Chondrocyte (in vitro differentiated cells): ENCODE measurements at regions not wholly inside any gene's neighbourhood (a gene's known extent, or its start where the extent isn't known, plus 50 kb on each side); places are given as distances from the start of the nearest gene placed in this dataset.
"Not testable (repeated sequence)": the region's sequence is repeated elsewhere in the genome, so short reads cannot be mapped to it uniquely, and the experiment has no call there.

Experiments
- DNase-seq: peaks from one replicate; pipeline ENCODE4 v3.0.0; 2021; ENCODE audit warnings: mixed read lengths, low spot score
- H3K27ac Mint-ChIP-seq: one replicate; pipeline ENCODE4 v1.8.0; 2021; ENCODE audit warnings: mild to moderate bottlenecking, moderate library complexity, mixed read lengths; ENCODE audit not compliant: unreplicated experiment
- H3K27me3 Mint-ChIP-seq: 2 replicates; pipeline ENCODE4 v1.8.0; 2021; ENCODE audit warnings: low read depth, mixed read lengths
- H3K36me3 Mint-ChIP-seq: 2 replicates; pipeline ENCODE4 v1.8.0; 2021; ENCODE audit warnings: low read depth, mixed read lengths
- H3K4me1 Mint-ChIP-seq: 2 replicates; pipeline ENCODE4 v1.8.0; 2021; ENCODE audit warnings: low read depth, mild to moderate bottlenecking, mixed read lengths
- H3K4me3 Mint-ChIP-seq: one replicate; pipeline ENCODE4 v1.8.0; 2021; ENCODE audit warnings: mild to moderate bottlenecking, moderate library complexity, mixed read lengths; ENCODE audit not compliant: unreplicated experiment
- H3K9me3 Mint-ChIP-seq: 2 replicates; pipeline ENCODE4 v1.8.0; 2021; ENCODE audit warnings: low read depth, mixed read lengths
- TF ChIP-seq, protein P1 (sequence below): fragments of 200-600 bp; sonication (generic); IDR thresholded peaks from 2 replicates; pipeline ENCODE4 v1.5.0; 2021; ENCODE audit warnings: antibody characterized with exemption, mild to moderate bottlenecking, moderate library complexity

DNA sequence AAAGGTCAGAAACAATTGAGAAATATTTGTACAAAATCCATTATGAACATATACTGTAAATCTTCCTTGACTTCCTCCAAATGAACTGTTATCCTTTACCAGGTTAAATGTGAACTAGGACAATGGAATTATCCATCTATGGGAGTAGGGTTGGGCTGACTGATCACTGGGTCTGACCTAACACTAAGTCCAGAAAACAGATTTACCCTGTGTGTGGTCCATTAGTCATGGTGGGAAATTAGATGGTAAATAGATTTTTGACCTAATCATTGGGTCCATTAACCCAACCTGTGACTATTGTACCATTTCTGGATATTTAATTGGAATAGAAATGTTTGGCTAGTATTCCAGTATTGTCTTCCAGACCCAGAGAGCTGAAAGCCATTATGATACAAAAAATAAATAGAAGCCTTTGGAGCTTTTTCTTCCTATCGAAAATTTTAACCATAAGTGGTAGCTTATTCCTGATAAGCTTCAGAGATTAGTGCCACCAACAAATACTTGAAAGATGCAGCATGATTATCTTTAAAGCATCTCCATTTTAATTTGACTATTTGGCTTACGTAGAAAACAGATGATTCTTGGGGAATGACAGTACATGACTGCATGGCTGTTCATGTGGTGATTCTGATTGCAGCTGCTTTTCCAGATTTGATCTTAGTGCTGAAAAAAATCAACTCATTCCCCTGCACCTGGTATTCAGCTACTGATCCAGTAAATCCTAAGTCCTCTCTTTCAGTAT is 703.2 kb upstream of the FSHR start:
- H3K9me3 Mint-ChIP-seq, result no peaks in the 10 kb centered on the region
- no peaks in the 10 kb centered on the region for H3K27me3 Mint-ChIP-seq
- no peak overlapping the region for H3K4me3 Mint-ChIP-seq
- no peaks in the 10 kb centered on the region for H3K4me1 Mint-ChIP-seq
- H3K27ac Mint-ChIP-seq, result no peak overlapping the region
- H3K36me3 Mint-ChIP-seq, result no peaks in the 10 kb centered on the region
- TF ChIP-seq, protein P1, sequence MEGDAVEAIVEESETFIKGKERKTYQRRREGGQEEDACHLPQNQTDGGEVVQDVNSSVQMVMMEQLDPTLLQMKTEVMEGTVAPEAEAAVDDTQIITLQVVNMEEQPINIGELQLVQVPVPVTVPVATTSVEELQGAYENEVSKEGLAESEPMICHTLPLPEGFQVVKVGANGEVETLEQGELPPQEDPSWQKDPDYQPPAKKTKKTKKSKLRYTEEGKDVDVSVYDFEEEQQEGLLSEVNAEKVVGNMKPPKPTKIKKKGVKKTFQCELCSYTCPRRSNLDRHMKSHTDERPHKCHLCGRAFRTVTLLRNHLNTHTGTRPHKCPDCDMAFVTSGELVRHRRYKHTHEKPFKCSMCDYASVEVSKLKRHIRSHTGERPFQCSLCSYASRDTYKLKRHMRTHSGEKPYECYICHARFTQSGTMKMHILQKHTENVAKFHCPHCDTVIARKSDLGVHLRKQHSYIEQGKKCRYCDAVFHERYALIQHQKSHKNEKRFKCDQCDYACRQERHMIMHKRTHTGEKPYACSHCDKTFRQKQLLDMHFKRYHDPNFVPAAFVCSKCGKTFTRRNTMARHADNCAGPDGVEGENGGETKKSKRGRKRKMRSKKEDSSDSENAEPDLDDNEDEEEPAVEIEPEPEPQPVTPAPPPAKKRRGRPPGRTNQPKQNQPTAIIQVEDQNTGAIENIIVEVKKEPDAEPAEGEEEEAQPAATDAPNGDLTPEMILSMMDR, result no peak
- DNase-seq, result no peak

DNA sequence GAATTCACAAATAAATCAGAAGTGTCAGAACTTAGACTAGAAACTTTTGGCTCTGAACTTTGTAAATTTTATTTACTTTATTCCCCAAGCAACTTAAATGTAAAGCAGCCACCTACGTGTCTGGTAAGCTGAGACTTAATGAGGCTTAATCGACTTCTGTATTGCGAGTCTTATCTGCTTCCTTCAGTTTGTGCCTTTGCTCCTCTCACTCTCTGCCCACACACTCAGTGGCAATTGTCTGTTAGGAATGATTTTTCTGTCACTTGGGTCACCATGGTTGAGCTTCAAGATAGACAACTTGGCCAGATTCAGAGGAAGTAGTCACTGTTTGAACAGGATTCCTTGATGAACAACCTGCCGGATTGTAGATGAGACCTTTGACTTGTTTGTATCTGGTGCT is 691.4 kb upstream of the FSHR start:
- no peak overlapping the region for H3K27ac Mint-ChIP-seq
- no peak overlapping the region for H3K4me3 Mint-ChIP-seq
- peaks cover 6% of the 10 kb centered on the region for H3K9me3 Mint-ChIP-seq
- no peaks in the 10 kb centered on the region for H3K4me1 Mint-ChIP-seq
- no peak for DNase-seq
- H3K27me3 Mint-ChIP-seq, result peaks cover 5% of the 10 kb centered on the region
- H3K36me3 Mint-ChIP-seq, result no peaks in the 10 kb centered on the region
- TF ChIP-seq, protein P1, result no peak

DNA sequence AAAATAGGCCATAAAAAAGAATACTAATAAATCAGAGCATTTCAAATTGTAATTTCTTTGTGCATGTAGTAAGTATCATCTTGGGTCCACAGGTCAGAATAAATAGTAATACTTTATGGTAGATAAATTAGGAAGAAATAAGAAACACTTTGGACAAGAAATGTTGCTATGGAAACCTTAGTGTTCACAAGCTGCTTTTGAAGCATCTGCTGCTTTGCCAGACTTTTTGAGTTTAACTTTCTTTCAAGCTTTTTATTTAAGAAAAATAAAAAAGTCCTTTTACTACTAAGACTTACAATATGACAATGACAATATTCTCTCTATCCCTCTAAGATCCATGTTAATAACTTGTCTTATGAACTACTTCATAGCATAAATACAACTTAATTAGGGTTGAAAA is 690.7 kb upstream of the FSHR start:
- no peak for DNase-seq
- H3K4me3 Mint-ChIP-seq, result no peak overlapping the region
- no peaks in the 10 kb centered on the region for H3K4me1 Mint-ChIP-seq
- peaks cover 6% of the 10 kb centered on the region for H3K9me3 Mint-ChIP-seq
- no peaks in the 10 kb centered on the region for H3K27me3 Mint-ChIP-seq
- TF ChIP-seq, protein P1, result no peak
- no peak overlapping the region for H3K27ac Mint-ChIP-seq
- H3K36me3 Mint-ChIP-seq, result no peaks in the 10 kb centered on the region

DNA sequence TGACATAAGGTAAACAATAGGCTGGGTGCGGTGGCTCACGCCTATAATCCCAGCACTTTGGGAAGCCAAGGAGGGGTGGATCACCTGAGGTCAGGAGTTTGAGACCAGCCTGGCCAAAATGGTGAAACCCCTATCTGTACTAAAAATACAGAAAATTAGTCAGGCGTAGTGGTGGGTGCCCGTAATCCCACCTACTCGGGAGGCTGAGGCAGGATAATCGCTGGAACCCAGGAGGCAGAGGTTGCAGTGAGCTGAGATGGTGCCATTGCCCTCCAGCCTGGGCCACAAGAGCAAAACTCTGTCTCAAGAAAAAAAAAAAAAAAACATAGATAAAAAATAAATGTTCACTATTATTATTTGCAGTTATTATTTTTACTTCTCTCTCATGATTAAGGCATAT is 689.8 kb upstream of the FSHR start:
- DNase-seq, H3K4me1 Mint-ChIP-seq, H3K27me3 Mint-ChIP-seq, H3K4me3 Mint-ChIP-seq, H3K9me3 Mint-ChIP-seq, H3K27ac Mint-ChIP-seq, H3K36me3 Mint-ChIP-seq: not testable (repeated sequence)

DNA sequence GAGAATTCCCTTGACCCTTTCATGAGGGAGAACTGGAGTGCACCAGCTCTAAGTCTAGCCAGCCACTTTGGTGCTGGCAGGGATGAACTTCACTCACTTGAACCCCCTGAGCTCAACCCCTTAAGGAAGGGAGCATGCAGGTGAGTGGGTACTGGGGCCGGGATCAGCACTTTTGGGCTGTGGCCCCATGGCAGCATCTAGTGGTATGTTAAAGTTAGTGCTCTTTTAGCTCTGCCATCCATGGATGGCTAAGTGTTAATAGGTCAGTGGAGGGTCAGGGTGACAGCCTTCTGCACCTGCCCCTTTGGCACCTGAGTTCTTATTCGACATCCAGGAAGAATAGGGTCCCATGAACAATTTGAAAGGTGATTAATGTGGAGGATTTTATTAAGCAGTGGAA is 689.0 kb upstream of the FSHR start:
- H3K27me3 Mint-ChIP-seq, result no peaks in the 10 kb centered on the region
- DNase-seq, result no peak
- no peak overlapping the region for H3K4me3 Mint-ChIP-seq
- H3K9me3 Mint-ChIP-seq, result peaks cover 6% of the 10 kb centered on the region
- no peaks in the 10 kb centered on the region for H3K4me1 Mint-ChIP-seq
- TF ChIP-seq, protein P1, result no peak
- no peak overlapping the region for H3K27ac Mint-ChIP-seq
- H3K36me3 Mint-ChIP-seq, result no peaks in the 10 kb centered on the region

DNA sequence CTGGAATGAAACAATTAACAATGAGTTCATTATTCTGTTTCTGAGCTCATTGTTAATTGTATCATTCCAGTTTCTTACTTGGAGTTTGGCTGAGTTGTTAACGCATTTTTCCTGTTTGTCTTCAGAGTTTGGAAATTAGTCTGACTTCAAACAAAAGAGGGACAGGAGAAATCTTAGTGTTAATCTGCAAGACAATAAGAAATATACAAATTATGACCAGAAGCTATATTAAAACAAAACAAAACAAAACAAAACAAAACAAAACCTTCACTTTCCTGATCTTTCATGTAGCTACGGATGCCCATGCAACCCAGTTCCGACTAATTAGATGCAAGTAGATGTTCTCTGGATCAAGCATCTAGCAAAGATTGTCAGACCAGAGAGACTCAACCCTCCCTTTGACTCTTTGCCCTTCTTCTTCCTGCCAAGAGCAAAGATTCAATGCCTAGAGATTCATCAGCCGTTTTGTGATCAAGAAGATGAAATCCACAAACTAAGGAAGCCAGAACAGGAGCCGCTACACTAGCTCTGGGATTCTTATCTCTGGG is 686.2 kb upstream of the FSHR start:
- DNase-seq, result no peak
- Mint-ChIP-seq H3K4me1 (no peaks in the 10 kb centered on the region), H3K4me3 (no peak overlapping the region), H3K9me3 (peaks cover 6% of the 10 kb centered on the region), H3K36me3 (no peaks in the 10 kb centered on the region), H3K27ac (no peak overlapping the region), H3K27me3 (no peaks in the 10 kb centered on the region)
- TF ChIP-seq, protein P1, result no peak
